ENCODE measurements at regions not wholly inside any gene's neighbourhood (a gene's known extent, or its start where the extent isn't known, plus 50 kb on each side); places are given as distances from the start of the nearest gene placed in this dataset.

- no peak for TF ChIP-seq MAFK (IDR thresholded peaks at IDR 0.05; ENCODE audit: low read depth, low read length)
- TF ChIP-seq, protein P1, sequence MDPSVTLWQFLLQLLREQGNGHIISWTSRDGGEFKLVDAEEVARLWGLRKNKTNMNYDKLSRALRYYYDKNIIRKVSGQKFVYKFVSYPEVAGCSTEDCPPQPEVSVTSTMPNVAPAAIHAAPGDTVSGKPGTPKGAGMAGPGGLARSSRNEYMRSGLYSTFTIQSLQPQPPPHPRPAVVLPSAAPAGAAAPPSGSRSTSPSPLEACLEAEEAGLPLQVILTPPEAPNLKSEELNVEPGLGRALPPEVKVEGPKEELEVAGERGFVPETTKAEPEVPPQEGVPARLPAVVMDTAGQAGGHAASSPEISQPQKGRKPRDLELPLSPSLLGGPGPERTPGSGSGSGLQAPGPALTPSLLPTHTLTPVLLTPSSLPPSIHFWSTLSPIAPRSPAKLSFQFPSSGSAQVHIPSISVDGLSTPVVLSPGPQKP (IDR thresholded peaks at IDR 0.05; ENCODE audit: borderline replicate concordance, low read depth, low read length): no peak
- TF ChIP-seq, protein P2, sequence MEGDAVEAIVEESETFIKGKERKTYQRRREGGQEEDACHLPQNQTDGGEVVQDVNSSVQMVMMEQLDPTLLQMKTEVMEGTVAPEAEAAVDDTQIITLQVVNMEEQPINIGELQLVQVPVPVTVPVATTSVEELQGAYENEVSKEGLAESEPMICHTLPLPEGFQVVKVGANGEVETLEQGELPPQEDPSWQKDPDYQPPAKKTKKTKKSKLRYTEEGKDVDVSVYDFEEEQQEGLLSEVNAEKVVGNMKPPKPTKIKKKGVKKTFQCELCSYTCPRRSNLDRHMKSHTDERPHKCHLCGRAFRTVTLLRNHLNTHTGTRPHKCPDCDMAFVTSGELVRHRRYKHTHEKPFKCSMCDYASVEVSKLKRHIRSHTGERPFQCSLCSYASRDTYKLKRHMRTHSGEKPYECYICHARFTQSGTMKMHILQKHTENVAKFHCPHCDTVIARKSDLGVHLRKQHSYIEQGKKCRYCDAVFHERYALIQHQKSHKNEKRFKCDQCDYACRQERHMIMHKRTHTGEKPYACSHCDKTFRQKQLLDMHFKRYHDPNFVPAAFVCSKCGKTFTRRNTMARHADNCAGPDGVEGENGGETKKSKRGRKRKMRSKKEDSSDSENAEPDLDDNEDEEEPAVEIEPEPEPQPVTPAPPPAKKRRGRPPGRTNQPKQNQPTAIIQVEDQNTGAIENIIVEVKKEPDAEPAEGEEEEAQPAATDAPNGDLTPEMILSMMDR (conservative IDR thresholded peaks at IDR 0.05; ENCODE audit: low read depth, low read length): no peak
- in situ Hi-C loops (cut with MboI; ENCODE audit: low sequenced_read_pairs) (no loop called here), dilution Hi-C loops (cut with HindIII; ENCODE audit: low sequenced_read_pairs, unreplicated experiment) (no loop called here), intact Hi-C loops (cut with micrococcal nuclease) (no loop called here)
- no peak overlapping the region for H4K91ac ChIP-seq (ENCODE audit: insufficient read depth, low read depth, low read length)
- no peak overlapping the region for H4K8ac ChIP-seq (ENCODE audit: low read depth in 2 of 2, low read length in 2 of 2)
- no CpG with 5 or more reads among the region's 3 CpGs for WGBS, 2 experiments (ENCODE audit: extremely low coverage in 2 of 2, insufficient read length in 1 of 2)
- DNase-seq: no peak
- no peak overlapping the region for H2BK5ac ChIP-seq (ENCODE audit: low read depth, low read length, poor library complexity, severe bottlenecking)
- H2BK20ac ChIP-seq (ENCODE audit: low read depth, low read length): no peak overlapping the region
- no peak overlapping the region for H2AK9ac ChIP-seq (replicated peaks; ENCODE audit: low read depth, low read length, poor library complexity)
- H3K4me3 ChIP-seq (ENCODE audit: insufficient read depth, low read depth, low read length): no peak overlapping the region
- ChIA-PET CTCF (interaction anchor here (1.2 kb wide), 1 partner anchor 14 kb away, joined by 3 read pairs; no protein-coding TSS in a partner anchor), POLR2A (ENCODE audit: unreplicated experiment) (no interaction called here)
- no peak overlapping the region for H3K56ac ChIP-seq (ENCODE audit: extremely low read depth, insufficient read depth, low read length)
- H3K27me3 ChIP-seq (ENCODE audit: control insufficient read depth, insufficient read depth, low read length): no peaks in the 10 kb centered on the region
- no peak overlapping the region for H2AFZ ChIP-seq (replicated peaks; ENCODE audit: low read length, poor library complexity)
- H3K4ac ChIP-seq (ENCODE audit: low read depth, low read length): no peak overlapping the region
- H3K9me3 ChIP-seq (ENCODE audit: control insufficient read depth, insufficient read depth, low read length): peaks cover 2% of the 10 kb centered on the region
- H3K9me1 ChIP-seq (ENCODE audit: insufficient read depth, low read length): no peaks in the 10 kb centered on the region
- H3K36me3 ChIP-seq (ENCODE audit: control insufficient read depth, insufficient read depth, low read length): no peaks in the 10 kb centered on the region
- no peak overlapping the region for H4K5ac ChIP-seq (ENCODE audit: low read depth, low read length)
- H3K79me1 ChIP-seq (ENCODE audit: low read depth in 1 of 2, low read length in 2 of 2): no peaks in the 10 kb centered on the region
- no peak overlapping the region for H3K18ac ChIP-seq (ENCODE audit: low read depth, low read length)
- H3K27ac ChIP-seq (ENCODE audit: insufficient read depth, low read length): no peak overlapping the region
- no peak overlapping the region for H2BK120ac ChIP-seq (ENCODE audit: low read depth, low read length)
- no peak overlapping the region for H2BK15ac ChIP-seq (ENCODE audit: low read depth, low read length)
- no peak overlapping the region for H2AK5ac ChIP-seq (ENCODE audit: low read depth, low read length)
- no TSS peak for BruUV-seq (replicated peaks)
- no peak overlapping the region for H3K9ac ChIP-seq (ENCODE audit: low read depth, low read length)
- no peaks in the 10 kb centered on the region for H3K4me1 ChIP-seq (ENCODE audit: control insufficient read depth, insufficient read depth, low read length)
- no peaks in the 10 kb centered on the region for H4K20me1 ChIP-seq (ENCODE audit: insufficient read depth, low read length)
- no peak overlapping the region for H3K4me2 ChIP-seq (ENCODE audit: low read depth, low read length)
- no peak overlapping the region for H3K23ac ChIP-seq (ENCODE audit: low read depth, low read length)
- no peak for ATAC-seq (ENCODE audit: low read depth)
- no peak overlapping the region for H3K14ac ChIP-seq (replicated peaks; ENCODE audit: low read depth, low read length)
Measured at GRCh38 chr7:10773430-10773829, 200.2 kb upstream of the PHF14 start.

Measured in IMR-90 (cell line).